Stimulated activated CD4-positive, alpha-beta T cell treated with anti-CD3 and anti-CD28 coated beads, Interleukin-4, amount 100 ng/mL, for 4 hours (primary cell): ENCODE measurements at regions not wholly inside any gene's neighbourhood (a gene's known extent, or its start where the extent isn't known, plus 50 kb on each side); places are given as distances from the start of the nearest gene placed in this dataset.

Experiments used
- DNase-seq, 2 experiments: peaks; one replicate each; pipeline ENCODE4 v3.0.0-alpha.2; 2020

GRCh38 chr15:47292638-47293190, 424.6 kb upstream of the SEMA6D start:
- no peak for DNase-seq

DNA sequence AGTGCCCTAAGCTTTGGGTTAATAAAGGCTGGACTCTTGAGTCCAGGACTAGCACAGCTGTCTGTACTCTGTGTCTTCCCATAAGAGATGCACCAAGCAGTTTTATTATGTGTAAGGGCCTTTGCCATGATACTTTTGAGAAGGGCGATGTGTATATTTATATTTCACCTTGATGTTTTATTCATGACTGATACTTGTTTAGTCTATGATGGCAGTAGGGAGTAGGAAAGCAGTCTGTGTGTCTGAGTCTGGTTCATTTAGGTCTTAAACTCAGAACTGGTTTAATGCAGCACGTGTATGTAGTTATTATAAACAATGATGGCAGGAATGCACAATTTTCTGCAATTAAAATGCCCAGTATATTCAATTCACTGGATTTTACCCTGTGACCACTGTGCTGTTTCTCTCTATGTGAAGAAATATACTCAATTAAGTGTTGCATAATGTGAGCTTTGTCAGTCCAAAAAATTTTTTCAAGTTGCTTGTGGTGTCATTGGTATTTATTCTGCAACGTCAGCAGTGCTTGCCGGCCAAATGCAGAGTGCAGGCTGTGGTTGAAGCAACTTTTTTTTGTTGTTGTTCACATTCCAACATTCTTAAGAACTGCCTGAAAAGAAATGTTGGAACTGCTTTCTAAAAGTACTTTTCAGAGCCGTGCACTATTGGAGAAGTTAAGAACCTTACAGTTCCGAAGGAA, 423.7 kb upstream of the SEMA6D start:
- DNase-seq, result no peak

DNA sequence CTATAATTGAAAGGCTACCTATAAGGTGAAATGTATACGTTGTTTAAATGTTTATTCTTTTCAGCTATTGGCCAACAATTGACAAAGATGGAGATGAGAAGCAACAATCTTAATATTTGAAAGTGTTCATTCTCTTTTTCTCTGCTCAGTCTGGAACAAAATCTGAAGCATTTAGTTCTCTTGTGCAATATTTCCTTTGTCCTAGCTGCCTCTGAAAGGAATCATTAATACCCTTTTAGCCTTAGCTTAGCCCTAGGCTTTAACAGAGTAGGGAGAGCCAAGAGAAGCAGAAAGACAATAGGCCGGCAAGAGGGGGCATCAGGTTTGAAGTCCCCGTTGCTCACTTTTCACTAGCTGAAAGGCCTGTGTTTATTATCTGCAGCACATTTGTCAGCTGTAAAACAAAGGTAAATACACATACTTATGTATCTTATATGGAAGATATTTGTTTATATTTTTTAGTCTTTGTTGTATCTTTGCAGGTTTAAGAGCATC, 422.5 kb upstream of the SEMA6D start:
- DNase-seq, result no peak

DNA sequence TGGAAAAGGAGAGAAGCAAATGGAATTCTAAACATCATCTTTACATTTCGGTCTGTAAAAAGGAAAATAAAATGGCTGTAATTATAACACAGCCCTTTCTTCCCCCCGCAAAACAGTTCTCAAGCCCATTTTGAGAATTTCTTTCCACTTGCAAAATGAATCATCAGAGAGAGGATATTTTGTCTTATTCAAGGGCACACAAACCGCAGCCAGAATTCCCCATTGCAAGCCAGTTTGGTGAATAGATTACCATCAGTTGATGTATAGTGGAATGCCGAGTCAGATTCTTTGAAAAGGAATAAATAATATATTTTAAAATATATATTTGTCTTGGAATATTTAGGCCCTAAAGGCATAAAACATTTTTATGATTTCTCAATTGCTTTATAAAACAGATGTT, 420.4 kb upstream of the SEMA6D start:
- DNase-seq, result no peak

GRCh38 chr15:47299846-47300434, 417.4 kb upstream of the SEMA6D start:
- DNase-seq, result no peak

GRCh38 chr15:47300596-47300995, 416.7 kb upstream of the SEMA6D start:
- no peak for DNase-seq

GRCh38 chr15:47301481-47301880, 415.8 kb upstream of the SEMA6D start:
- no peak for DNase-seq

DNA sequence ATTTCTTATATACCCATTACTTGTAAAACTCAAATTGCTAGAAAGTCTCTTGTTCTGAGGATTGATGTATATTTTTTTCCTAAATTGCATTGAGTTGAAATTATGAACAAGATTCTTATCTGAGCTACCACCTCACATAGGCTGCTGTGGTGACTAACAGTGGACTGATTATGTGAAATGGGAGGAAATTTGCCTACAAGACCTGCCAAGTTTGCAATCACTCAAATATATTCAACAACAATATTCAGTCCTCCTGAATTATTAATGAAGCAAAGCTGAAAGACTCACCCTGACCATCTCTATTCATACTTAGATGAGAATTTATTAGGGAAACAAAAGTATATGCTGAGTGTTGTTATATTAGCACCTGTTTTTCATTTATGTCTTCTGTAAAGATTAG, 412.6 kb upstream of the SEMA6D start:
- DNase-seq, result no peak

DNA sequence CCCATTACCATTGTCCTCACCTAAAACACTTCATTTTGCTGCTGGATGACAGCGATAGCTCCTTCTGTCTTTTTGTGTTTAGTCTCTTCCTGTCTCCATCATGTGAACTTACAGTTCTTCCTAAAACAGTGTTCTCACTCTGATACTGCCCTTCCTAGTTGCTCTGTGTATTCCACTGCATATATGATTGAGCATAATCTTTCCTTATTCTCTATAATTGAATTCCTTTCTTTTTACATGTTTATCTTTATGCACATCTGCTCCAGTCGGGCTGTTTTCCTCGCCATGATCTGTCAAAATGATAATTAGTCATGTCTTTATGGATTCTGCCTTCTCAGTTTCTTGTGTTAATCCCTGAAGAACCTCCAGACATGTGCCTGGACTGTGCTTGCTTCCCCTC, 405.1 kb upstream of the SEMA6D start:
- DNase-seq, result no peak

DNA sequence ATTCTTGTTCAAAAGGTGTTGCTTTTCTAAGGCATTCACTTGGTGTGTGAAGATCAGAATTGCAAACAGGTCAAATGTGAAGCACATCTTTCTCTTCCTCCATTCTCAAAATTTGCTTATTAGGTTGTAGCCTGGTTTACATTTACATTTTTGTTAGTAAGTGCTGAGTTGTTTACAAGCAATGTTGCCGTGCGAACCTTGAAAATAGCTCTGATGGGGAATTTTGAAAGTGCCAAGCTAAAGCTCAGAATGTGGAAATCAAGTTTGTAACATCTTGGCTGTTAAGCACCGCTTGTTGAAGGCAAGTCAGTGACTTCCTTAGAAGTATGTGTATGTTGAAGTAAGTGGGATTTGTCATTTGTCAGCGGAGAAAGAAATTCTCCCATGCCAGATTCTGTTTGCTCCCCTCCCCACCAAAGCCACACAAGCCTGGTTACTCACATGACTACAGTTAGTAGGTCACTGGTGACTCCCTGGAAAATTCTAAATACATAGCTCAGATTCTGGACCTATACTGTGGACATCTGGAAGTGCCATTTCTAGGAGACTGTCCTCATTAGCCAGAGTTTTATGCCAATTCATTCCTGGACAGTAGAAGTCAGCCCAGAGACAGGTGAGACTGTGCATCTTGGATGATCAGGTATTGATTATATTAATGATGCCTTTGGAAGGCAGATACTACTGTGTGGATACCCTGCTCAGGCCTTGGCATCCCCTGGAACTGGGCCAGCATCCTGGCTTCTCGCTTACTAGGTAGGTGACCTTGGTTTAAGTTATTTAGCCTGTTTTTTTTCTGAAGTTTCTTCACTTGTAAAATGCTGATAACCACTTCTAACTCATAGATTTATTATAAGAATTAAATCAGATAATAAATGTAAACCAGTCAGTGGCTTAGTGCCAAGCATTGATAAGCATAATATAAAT, 390.6 kb upstream of the SEMA6D start:
- DNase-seq, result no peak

- DNase-seq, result no peak
These were observed 385.4 kb upstream of the SEMA6D start for GRCh38 chr15:47331829-47332393.

GRCh38 chr15:47332481-47332880, 384.8 kb upstream of the SEMA6D start:
- no peak for DNase-seq

GRCh38 chr15:47333734-47334133, 383.6 kb upstream of the SEMA6D start:
- DNase-seq, result no peak

DNA sequence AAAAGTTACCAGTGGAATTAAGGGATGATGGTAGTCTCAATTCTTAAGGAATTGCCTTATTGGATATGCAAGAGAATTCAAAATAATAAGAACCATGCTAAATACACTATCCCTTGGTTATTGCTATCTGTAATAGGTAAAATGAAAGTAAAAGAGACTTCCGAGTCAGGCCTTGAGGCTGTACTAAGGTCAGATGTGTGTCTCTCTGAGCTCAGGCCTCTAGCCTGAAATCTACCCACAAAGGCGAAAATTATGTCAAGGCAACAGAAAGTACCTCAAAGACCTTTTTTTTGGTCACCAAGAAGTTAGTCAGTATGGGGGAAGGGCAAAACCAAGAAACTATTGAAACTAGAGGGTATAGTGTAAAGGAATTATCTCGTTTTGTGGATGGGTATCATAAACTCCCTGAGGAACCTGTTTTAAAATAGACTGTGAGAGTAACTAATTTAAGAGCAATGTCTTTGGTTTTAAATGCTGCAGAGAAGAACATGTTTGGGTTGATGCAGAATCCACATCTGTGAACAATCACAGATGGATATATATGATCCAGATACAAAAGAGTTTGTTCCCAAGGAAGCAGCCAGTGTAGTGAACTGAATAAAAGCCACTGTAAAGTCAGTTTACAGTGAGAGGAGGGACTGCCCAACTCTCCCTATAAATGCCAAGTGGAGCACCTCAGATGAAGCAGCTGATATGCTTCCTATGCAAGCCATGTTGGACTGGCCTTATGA, 382.3 kb upstream of the SEMA6D start:
- DNase-seq, result no peak

- no peak for DNase-seq
These were observed 380.2 kb upstream of the SEMA6D start for GRCh38 chr15:47337106-47337505.

DNA sequence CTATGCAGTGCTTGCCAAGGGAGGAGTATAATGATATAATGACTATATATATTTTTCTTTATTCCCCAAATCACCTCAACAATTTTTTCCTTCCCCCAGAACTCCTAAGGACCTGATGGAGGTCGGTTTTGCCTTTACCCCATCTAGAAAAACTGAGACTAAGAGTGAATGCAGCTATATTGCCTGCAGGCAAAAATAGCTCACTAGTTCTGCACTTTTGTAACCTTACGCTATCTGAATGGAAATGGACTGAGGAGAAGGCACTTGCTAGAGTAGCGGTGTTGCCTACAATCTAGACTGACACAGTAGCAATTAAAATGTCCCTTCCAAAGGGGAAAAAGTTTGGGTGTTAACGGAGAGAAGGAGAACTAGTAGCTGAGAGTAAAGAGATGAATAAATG, 379.5 kb upstream of the SEMA6D start:
- no peak for DNase-seq

DNA sequence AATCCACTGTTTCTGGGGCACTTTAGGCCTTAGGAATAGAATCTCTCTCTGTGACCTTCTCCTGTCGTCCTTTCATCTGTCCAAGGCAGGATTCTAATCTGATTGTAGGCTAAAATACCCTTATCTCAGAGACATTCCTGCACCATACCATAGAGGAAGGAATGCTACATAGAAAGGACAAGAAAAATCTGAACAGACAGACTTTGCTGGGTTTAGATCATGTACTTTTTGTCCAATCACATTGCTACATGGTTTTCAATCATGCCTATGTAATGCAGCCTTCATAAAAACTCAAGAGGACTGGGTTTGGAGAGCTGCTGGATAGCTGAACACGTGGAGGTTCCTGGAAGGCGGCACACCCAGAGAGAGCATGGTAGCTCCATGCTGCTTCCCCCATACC, 378.5 kb upstream of the SEMA6D start:
- DNase-seq, result no peak

- DNase-seq, result no peak
These were observed 377.3 kb upstream of the SEMA6D start for GRCh38 chr15:47339800-47340570.

DNA sequence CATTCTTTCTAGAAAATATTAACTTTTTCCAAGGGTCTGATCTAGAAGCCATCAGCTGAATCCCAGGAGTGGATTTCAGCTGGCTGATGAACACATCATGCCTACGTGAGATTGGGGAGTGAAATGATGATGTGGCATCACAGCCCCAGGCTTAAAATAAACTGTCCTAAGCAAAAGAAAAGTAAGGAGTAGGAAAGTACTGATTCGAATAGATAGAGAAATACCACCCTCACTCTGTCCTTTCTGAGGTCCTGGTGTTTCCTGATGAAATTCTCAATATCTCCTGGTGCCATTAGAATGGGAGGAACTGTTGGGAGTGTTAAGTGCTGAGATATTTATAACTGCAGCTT, 376.8 kb upstream of the SEMA6D start:
- DNase-seq, result no peak

DNA sequence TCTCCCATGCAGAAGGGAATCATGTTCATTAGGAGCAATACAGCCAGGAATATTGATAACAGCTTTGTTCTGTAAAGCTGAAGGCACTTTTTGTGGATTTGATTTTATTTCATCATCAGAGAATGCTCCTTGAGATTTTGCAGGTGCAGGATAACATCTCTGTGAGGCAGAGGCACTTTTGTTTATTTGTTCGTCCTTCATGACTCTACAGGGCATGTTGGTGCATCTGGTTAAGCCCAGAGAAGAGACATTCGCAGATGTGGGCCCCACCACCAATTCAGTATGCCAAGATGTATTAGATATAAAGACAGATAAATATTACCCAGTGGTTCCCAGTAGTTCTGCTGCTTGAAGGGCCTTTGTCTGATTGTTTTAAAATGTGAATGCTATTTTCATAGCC, 368.1 kb upstream of the SEMA6D start:
- DNase-seq, result no peak

- DNase-seq, result no peak
These were observed 365.8 kb upstream of the SEMA6D start for GRCh38 chr15:47351501-47351900.

DNA sequence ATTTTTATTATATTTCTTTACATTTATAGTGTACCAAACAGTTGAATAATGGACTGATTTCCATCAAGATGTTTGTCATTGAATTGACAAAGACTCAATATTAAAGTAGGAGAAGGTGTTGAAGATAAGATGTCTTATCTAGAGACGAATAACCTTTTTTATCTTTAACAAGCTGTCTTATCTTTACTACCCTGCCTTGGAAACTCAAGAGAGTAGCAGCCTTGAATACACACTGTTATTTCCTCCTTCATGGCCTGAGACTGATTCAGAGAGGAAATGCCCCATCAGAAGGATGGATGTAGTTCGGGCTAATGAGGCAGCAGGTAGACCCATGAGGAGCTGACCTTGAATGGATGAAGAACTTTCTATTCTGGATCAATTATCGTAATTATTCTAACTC, 365.1 kb upstream of the SEMA6D start:
- no peak for DNase-seq
